T-cell (primary cell): ENCODE measurements at regions not wholly inside any gene's neighbourhood (a gene's known extent, or its start where the extent isn't known, plus 50 kb on each side); places are given as distances from the start of the nearest gene placed in this dataset.

ENCODE experiments used
- ATAC-seq, 4 experiments: fragments of 200-7000 bp in 3 of 4; fragments of 150-1000 bp in 1 of 4; cut with Tn5 transposase; replicated peaks in 1 of 4; 1 replicate in 3 of 4; 2 replicates in 1 of 4; pipeline ENCODE4 v1.10.0; 2021; ENCODE audit warnings: moderate library complexity in 3 of 4, mild to moderate bottlenecking in 2 of 4, moderate number of reproducible peaks in 1 of 4
- CTCF ChIA-PET, 2 donors: fragments of 300-600 bp; sonication (Branson Sonifier 250); formaldehyde crosslinking; loops; one replicate each; lab custom pipeline; 2022; ENCODE audit warnings: antibody characterized with exemption in 2 of 2; lab: Charles Lee
- POLR2A ChIA-PET, 2 donors: fragments of 300-600 bp; sonication (Branson Sonifier 250); formaldehyde crosslinking; loops; one replicate each; lab custom pipeline; 2022; ENCODE audit warnings: antibody characterized with exemption in 2 of 2; lab: Charles Lee
- DNase-seq, 35 experiments: peaks; one replicate each; pipeline versions ENCODE4 v3.0.0 to v3.0.0-alpha.2; 2013 to 2023
- H3K27ac ChIP-seq: one replicate; pipeline ENCODE4 v1.5.1; 2013; ENCODE audit warnings: low read length
- H3K27me3 ChIP-seq, 2 experiments: replicated peaks in 1 of 2; 1 replicate in 1 of 2; 2 replicates in 1 of 2; pipeline versions ENCODE4 v1.6.1 to v1.7.0; 2013; ENCODE audit warnings: low read length in 1 of 2, mixed read lengths in 1 of 2; ENCODE audit not compliant: control insufficient read depth in 2 of 2, insufficient read depth in 2 of 2; ENCODE audit errors: extremely low read depth in 1 of 2
- H3K36me3 ChIP-seq, 2 donors: 1 replicate in 1 of 2; 2 replicates in 1 of 2; pipeline versions ENCODE4 v1.6.1 to v1.7.0; 2013; ENCODE audit warnings: low read length in 1 of 2; ENCODE audit not compliant: control insufficient read depth in 2 of 2, insufficient read depth in 1 of 2; ENCODE audit errors: extremely low read depth in 1 of 2
- H3K4me1 ChIP-seq, 2 experiments: 1 replicate in 1 of 2; 2 replicates in 1 of 2; pipeline versions ENCODE4 v1.6.1 to v1.7.0; 2013; ENCODE audit warnings: low read length in 2 of 2, mixed read lengths in 1 of 2; ENCODE audit not compliant: insufficient read depth in 2 of 2, control insufficient read depth in 1 of 2; ENCODE audit errors: extremely low read depth in 1 of 2
- H3K4me3 ChIP-seq, 2 donors: 1 replicate in 1 of 2; 2 replicates in 1 of 2; pipeline versions ENCODE4 v1.5.1 to v1.7.0; 2013; ENCODE audit warnings: mild to moderate bottlenecking in 2 of 2, low read length in 1 of 2, moderate library complexity in 1 of 2; ENCODE audit not compliant: control insufficient read depth in 1 of 2; ENCODE audit errors: extremely low read depth in 1 of 2
- H3K9me3 ChIP-seq: 2 replicates; pipeline ENCODE4 v1.7.0; 2013
- H3K27ac Mint-ChIP-seq, 2 donors: one replicate each; pipeline ENCODE4 v1.8.0; 2020 to 2021; ENCODE audit warnings: mild to moderate bottlenecking in 2 of 2, mixed read lengths in 2 of 2
- H3K27me3 Mint-ChIP-seq, 2 donors: one replicate each; pipeline ENCODE4 v1.8.0; 2021 to 2022; ENCODE audit warnings: mixed read lengths in 2 of 2
- H3K36me3 Mint-ChIP-seq: one replicate; pipeline ENCODE4 v1.8.0; 2021; ENCODE audit warnings: mixed read lengths
- H3K4me1 Mint-ChIP-seq, 3 donors: one replicate each; pipeline ENCODE4 v1.8.0; 2020 to 2022; ENCODE audit warnings: mixed read lengths in 3 of 3, mild to moderate bottlenecking in 1 of 3
- H3K4me3 Mint-ChIP-seq, 3 donors: one replicate each; pipeline ENCODE4 v1.8.0; 2020 to 2022; ENCODE audit warnings: mild to moderate bottlenecking in 3 of 3, mixed read lengths in 3 of 3, moderate library complexity in 3 of 3
- H3K9me3 Mint-ChIP-seq, 3 donors: one replicate each; pipeline ENCODE4 v1.8.0; 2020 to 2022; ENCODE audit warnings: mixed read lengths in 3 of 3
- WGBS: methylation state at CpG from one replicate; pipeline ENCODE4 v1.1.5; 2013; ENCODE audit warnings: missing lambda C conversion rate; ENCODE audit not compliant: insufficient coverage; 5-methylcytosine and 5-hydroxymethylcytosine counted together

DNA sequence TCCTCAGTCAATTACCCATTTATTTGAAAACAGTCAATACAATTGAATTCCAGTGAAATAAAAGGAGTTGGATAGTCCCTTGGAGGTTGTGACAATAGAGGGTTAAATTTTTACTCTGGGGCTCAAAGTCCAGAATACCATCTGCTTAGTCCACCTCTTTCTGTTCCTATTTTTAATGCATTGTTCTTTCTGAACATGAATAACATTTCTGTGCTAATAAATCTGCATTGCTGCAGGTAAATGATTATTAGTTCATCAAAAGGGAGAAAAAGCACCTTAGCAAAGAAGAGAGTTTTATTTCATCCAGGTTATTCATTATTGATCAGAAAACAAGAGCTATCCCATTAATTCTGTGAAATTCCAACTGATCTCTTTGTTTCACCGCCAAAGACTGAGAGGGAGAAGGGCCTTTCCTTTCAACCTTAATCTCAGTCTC lies 166.1 kb upstream of the OLIG3 start:
- ATAC-seq (no peak), DNase-seq (no peak)
- Mint-ChIP-seq H3K4me3 (no peak overlapping the region), H3K27ac (no peak overlapping the region), H3K4me1 (no peaks in the 10 kb centered on the region), H3K27me3 (peaks cover 0 to 3% of the 10 kb centered on the region in 2 donors), H3K36me3 (no peaks in the 10 kb centered on the region), H3K9me3 (no peaks in the 10 kb centered on the region)
- peaks cover 1% of the 10 kb centered on the region for H3K9me3 ChIP-seq
- H3K4me1 ChIP-seq: no peaks in the 10 kb centered on the region
- no peak overlapping the region for H3K27ac ChIP-seq
- ChIA-PET POLR2A (interaction anchor here in 1 of 2 donors (0.6 kb wide), 1 partner anchor 17 kb away, joined by 3 read pairs; no protein-coding TSS in a partner anchor), CTCF (interaction anchor here in 1 of 2 donors (0.7 kb wide), 1 partner anchor 404 kb away, joined by 3 read pairs; no protein-coding TSS in a partner anchor)
- H3K4me3 ChIP-seq: no peak overlapping the region
- WGBS: no CpG with 5 or more reads among the region's 1 CpG
- peaks cover 0 to 2% of the 10 kb centered on the region in 2 experiments for H3K27me3 ChIP-seq
- no peaks in the 10 kb centered on the region for H3K36me3 ChIP-seq

DNA sequence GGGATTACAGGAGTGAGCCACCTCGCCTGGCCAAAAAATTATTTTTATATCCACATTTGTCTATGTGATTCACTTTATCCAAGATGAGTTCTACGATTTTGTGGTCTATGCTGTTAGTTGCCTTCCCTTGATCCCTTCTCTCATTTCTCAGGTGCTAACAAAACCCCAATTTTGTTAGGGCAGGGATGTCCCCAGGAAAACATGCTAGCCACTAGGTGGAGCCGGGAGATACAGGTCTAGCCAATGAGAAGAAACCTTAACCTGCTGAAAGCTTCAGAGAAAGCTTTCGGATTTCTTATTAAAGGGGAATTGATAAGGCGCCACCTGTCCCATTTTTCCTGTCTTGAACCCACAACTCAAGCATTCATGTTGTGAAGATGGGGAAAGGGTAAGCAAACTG lies 167.4 kb upstream of the OLIG3 start:
- Histone ChIP-seq H3K27me3 (no peaks in the 10 kb centered on the region), H3K36me3 (no peaks in the 10 kb centered on the region), H3K4me1 (no peaks in the 10 kb centered on the region), H3K27ac (no peak overlapping the region), H3K4me3 (no peak overlapping the region), H3K9me3 (no peaks in the 10 kb centered on the region)
- Mint-ChIP-seq H3K4me3 (no peak overlapping the region), H3K27ac (no peak overlapping the region), H3K4me1 (peaks cover 0 to 4% (median 3%) of the 10 kb centered on the region in 3 donors), H3K27me3 (peaks cover 0 to 3% of the 10 kb centered on the region in 2 donors), H3K9me3 (no peaks in the 10 kb centered on the region), H3K36me3 (no peaks in the 10 kb centered on the region)
- WGBS: 86% methylated on average over 1 of the region's 5 CpGs
- ATAC-seq: peak in 2 of 4 experiments; percentile 46 to 57
- ChIA-PET CTCF (interaction anchor here in 1 of 2 donors (1.5 to 1.6 kb wide), 2 partner anchors 314 to 343 kb away, joined by 4 to 6 read pairs; no protein-coding TSS in a partner anchor), POLR2A (interaction anchor here in 1 of 2 donors (0.5 kb wide), 1 partner anchor 238 kb away, joined by 3 read pairs; no protein-coding TSS in a partner anchor)
- DNase-seq: peak in 30 of 35 experiments; percentile 3 to 71 (median 26)

GRCh38 chr6:137664183-137664582 lies 170.0 kb upstream of the OLIG3 start:
- CTCF ChIA-PET: interaction anchor here in 1 of 2 donors (1.9 kb wide), 1 partner anchor 135 kb away, joined by 4 read pairs; no protein-coding TSS in a partner anchor
- DNase-seq (no peak), ATAC-seq (no peak)
- POLR2A ChIA-PET: no interaction called here
- Histone ChIP-seq H3K4me1 (no peaks in the 10 kb centered on the region), H3K36me3 (no peaks in the 10 kb centered on the region), H3K27ac (no peak overlapping the region), H3K9me3 (no peaks in the 10 kb centered on the region), H3K4me3 (no peak overlapping the region), H3K27me3 (no peaks in the 10 kb centered on the region)
- Mint-ChIP-seq H3K4me1 (peaks cover 0 to 8% (median 6%) of the 10 kb centered on the region in 3 donors), H3K4me3 (no peak overlapping the region), H3K27ac (no peak overlapping the region), H3K36me3 (no peaks in the 10 kb centered on the region), H3K9me3 (no peaks in the 10 kb centered on the region), H3K27me3 (no peaks in the 10 kb centered on the region)
- WGBS: no CpG with 5 or more reads among the region's 5 CpGs

GRCh38 chr6:137665342-137665934 lies 171.2 kb upstream of the OLIG3 start:
- ATAC-seq (no peak), DNase-seq (no peak)
- H3K9me3 Mint-ChIP-seq: no peaks in the 10 kb centered on the region
- peaks cover 0 to 8% (median 6%) of the 10 kb centered on the region in 3 donors for H3K4me1 Mint-ChIP-seq
- H3K27ac ChIP-seq: no peak overlapping the region
- CTCF ChIA-PET: interaction anchor here in 1 of 2 donors (0.9 to 1.9 kb wide), 2 partner anchors 134 to 310 kb away, joined by 4 read pairs; no protein-coding TSS in a partner anchor
- H3K27ac Mint-ChIP-seq: no peak overlapping the region
- H3K4me3 Mint-ChIP-seq: no peak overlapping the region
- no peaks in the 10 kb centered on the region for H3K36me3 ChIP-seq
- POLR2A ChIA-PET: interaction anchor here (0.6 kb wide), 2 partner anchors 22 to 201 kb away, joined by 3 read pairs; no protein-coding TSS in a partner anchor
- H3K4me3 ChIP-seq: no peak overlapping the region
- no peaks in the 10 kb centered on the region for H3K36me3 Mint-ChIP-seq
- H3K27me3 ChIP-seq: no peaks in the 10 kb centered on the region
- H3K27me3 Mint-ChIP-seq: peaks cover 0 to 2% of the 10 kb centered on the region in 2 donors
- no peaks in the 10 kb centered on the region for H3K4me1 ChIP-seq
- no peaks in the 10 kb centered on the region for H3K9me3 ChIP-seq
- WGBS: 100% methylated on average over 2 of the region's 6 CpGs

DNA sequence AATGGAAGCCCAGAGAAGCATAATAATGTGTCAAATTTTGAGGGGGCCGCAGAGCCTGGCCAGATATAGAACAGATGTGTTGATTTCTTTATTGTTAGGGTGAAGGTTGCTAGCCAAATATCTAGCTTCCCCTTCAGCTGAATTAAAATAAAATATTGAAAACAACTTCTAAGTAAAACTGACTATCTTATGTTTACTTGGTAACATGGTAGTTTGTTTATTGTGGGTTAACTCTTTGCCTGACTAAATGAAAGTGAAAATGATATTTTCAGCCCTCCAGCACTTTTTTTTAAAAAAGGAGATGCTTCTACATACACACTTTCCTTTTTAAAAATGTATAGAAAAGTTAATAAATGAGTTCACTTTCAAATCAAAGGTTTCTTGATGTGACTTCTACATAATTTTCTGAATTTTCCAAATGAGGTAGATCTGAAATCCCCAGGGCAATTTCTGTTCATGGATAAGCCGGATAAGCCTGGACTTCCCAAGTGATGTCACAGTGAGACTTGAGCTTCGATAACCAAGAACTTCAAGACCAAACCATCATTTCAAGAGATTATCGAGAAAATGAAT lies 172.1 kb upstream of the OLIG3 start:
- Mint-ChIP-seq H3K27ac (no peak overlapping the region), H3K4me1 (peaks cover 0 to 8% (median 6%) of the 10 kb centered on the region in 3 donors), H3K27me3 (peaks cover 0 to 7% of the 10 kb centered on the region in 2 donors), H3K36me3 (no peaks in the 10 kb centered on the region), H3K4me3 (peak overlapping the region in 1 of 3 donors; percentile 25), H3K9me3 (no peaks in the 10 kb centered on the region)
- DNase-seq: peak in 2 of 35 experiments; percentile 1 to 25
- WGBS: no CpG with 5 or more reads among the region's 4 CpGs
- POLR2A ChIA-PET: no interaction called here
- H3K4me3 ChIP-seq: no peak overlapping the region
- H3K4me1 ChIP-seq: no peaks in the 10 kb centered on the region
- CTCF ChIA-PET: interaction anchor here in 1 of 2 donors (0.8 to 1.0 kb wide), 3 partner anchors 309 to 338 kb away, joined by 3 to 5 read pairs (median 4); no protein-coding TSS in a partner anchor
- no peak overlapping the region for H3K27ac ChIP-seq
- no peaks in the 10 kb centered on the region for H3K36me3 ChIP-seq
- H3K27me3 ChIP-seq: no peaks in the 10 kb centered on the region
- ATAC-seq: peak in 1 of 4 experiments; percentile 31
- no peaks in the 10 kb centered on the region for H3K9me3 ChIP-seq

GRCh38 chr6:137673603-137674002 lies 179.4 kb upstream of the OLIG3 start:
- WGBS: no CpG with 5 or more reads among the region's 3 CpGs
- no peak for ATAC-seq
- Mint-ChIP-seq H3K4me3 (no peak overlapping the region), H3K27ac (no peak overlapping the region), H3K36me3 (no peaks in the 10 kb centered on the region), H3K9me3 (no peaks in the 10 kb centered on the region), H3K4me1 (peaks cover 13 to 17% (median 14%) of the 10 kb centered on the region in 3 donors), H3K27me3 (peaks cover 5 to 7% of the 10 kb centered on the region in 2 donors)
- Histone ChIP-seq H3K4me1 (peaks cover 4% of the 10 kb centered on the region in 2 experiments), H3K4me3 (no peak overlapping the region), H3K27ac (no peak overlapping the region), H3K27me3 (no peaks in the 10 kb centered on the region), H3K9me3 (no peaks in the 10 kb centered on the region), H3K36me3 (no peaks in the 10 kb centered on the region)
- CTCF ChIA-PET: interaction anchor here in 1 of 2 donors (0.9 kb wide), 1 partner anchor 559 kb away, joined by 3 read pairs; no protein-coding TSS in a partner anchor
- no peak for DNase-seq
- POLR2A ChIA-PET: interaction anchor here in 1 of 2 donors (0.6 kb wide), 1 partner anchor 100 kb away, joined by 3 read pairs; no protein-coding TSS in a partner anchor
